ENCODE measurements at regions not wholly inside any gene's neighbourhood (a gene's known extent, or its start where the extent isn't known, plus 50 kb on each side); places are given as distances from the start of the nearest gene placed in this dataset.
"Not testable (repeated sequence)": the region's sequence is repeated elsewhere in the genome, so short reads cannot be mapped to it uniquely, and the experiment has no call there.

DNA sequence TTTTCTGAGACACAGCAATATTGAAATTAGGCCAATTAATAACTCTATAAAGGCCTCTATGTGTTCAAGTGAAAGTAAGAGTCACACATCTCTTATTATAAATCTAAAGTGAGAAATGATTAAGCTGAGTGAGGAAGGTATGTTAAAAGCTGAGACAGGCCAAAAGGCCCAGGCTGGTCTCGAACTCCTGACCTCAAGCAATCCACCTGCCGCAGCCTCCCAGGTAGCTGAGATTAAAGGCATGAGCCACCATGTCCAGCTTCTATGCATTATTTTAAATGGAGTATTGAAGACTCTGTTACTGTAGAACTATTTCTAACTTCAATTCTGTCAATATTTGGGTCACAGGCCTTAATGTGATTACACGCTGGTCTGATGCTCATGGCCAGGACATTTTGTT, 1706.9 kb downstream of the SPATA31A7 start:
- H2BK5ac ChIP-seq (ENCODE audit: low read depth, low read length, poor library complexity, severe bottlenecking); H2BK20ac ChIP-seq (ENCODE audit: low read depth, low read length); H3K27ac ChIP-seq (ENCODE audit: insufficient read depth, low read length); H3K4ac ChIP-seq (ENCODE audit: low read depth, low read length); H4K20me1 ChIP-seq (ENCODE audit: insufficient read depth, low read length); H3K4me2 ChIP-seq (ENCODE audit: low read depth, low read length); H4K5ac ChIP-seq (ENCODE audit: low read depth, low read length); H2AFZ ChIP-seq (replicated peaks; ENCODE audit: low read length, poor library complexity); DNase-seq; dilution Hi-C loops (cut with HindIII; ENCODE audit: low sequenced_read_pairs, unreplicated experiment); H3K9me3 ChIP-seq (ENCODE audit: control insufficient read depth, insufficient read depth, low read length); H2AK9ac ChIP-seq (replicated peaks; ENCODE audit: low read depth, low read length, poor library complexity); H3K27me3 ChIP-seq (ENCODE audit: control insufficient read depth, insufficient read depth, low read length); H3K9me1 ChIP-seq (ENCODE audit: insufficient read depth, low read length); H2BK120ac ChIP-seq (ENCODE audit: low read depth, low read length); BruUV-seq (replicated peaks); H3K9ac ChIP-seq (ENCODE audit: low read depth, low read length); H3K56ac ChIP-seq (ENCODE audit: extremely low read depth, insufficient read depth, low read length); H3K18ac ChIP-seq (ENCODE audit: low read depth, low read length); H2BK15ac ChIP-seq (ENCODE audit: low read depth, low read length); H3K14ac ChIP-seq (replicated peaks; ENCODE audit: low read depth, low read length); H3K36me3 ChIP-seq (ENCODE audit: control insufficient read depth, insufficient read depth, low read length); H3K79me1 ChIP-seq (ENCODE audit: low read depth in 1 of 2, low read length in 2 of 2); H3K4me3 ChIP-seq (ENCODE audit: insufficient read depth, low read depth, low read length); H3K4me1 ChIP-seq (ENCODE audit: control insufficient read depth, insufficient read depth, low read length); H4K91ac ChIP-seq (ENCODE audit: insufficient read depth, low read depth, low read length); H3K23ac ChIP-seq (ENCODE audit: low read depth, low read length); intact Hi-C loops (cut with micrococcal nuclease); H4K8ac ChIP-seq (ENCODE audit: low read depth in 2 of 2, low read length in 2 of 2); POLR2A ChIA-PET (ENCODE audit: unreplicated experiment); H2AK5ac ChIP-seq (ENCODE audit: low read depth, low read length); ATAC-seq (ENCODE audit: low read depth); in situ Hi-C loops (cut with MboI; ENCODE audit: low sequenced_read_pairs); CTCF ChIA-PET: not testable (repeated sequence)
- WGBS, 2 experiments (ENCODE audit: extremely low coverage in 2 of 2, insufficient read length in 1 of 2), result no CpG with 5 or more reads among the region's 3 CpGs

DNA sequence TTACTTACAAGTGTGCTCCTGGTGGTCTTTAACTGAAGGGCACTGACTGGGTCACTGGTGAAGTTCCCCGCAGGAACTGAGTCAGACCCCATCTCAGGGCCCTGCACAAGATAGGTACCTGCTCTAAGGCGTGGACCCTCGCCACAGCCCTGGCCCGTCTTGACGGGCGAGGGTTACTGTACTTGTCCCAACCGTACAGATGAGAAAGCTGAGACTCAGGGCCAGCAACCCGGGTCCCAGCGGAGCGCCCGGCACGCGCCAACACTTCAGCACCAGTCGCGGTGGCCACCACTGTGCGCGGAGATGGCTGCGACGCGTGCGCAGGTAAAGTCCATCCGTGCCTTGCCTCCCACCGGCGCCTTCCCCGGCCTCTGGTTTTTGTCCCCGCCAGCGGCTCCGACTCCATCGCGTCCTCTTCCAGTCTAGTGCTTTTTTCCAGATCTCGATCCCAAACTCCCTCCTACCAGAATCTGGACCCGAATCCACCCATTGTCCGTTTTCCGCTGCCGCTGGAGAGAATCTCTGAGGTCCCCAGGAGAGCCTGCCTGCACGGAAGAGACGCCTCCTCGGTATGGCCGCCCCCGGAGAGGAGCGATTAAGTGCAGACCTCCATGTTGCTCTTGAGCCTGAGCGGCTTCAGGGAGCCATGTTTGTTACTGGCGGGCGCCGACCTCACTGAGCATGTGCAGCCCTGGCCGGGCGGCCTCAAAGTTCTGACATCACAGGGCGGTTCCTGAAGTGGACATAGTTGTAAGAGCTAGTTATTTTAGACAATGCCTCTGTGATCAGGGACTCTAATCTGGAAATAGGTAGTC, 1707.8 kb downstream of the SPATA31A7 start:
- WGBS, 2 experiments (ENCODE audit: extremely low coverage in 2 of 2, insufficient read length in 1 of 2), result no CpG with 5 or more reads among the region's 48 CpGs
- CTCF ChIA-PET; H3K56ac ChIP-seq (ENCODE audit: extremely low read depth, insufficient read depth, low read length); H2AFZ ChIP-seq (replicated peaks; ENCODE audit: low read length, poor library complexity); H2BK20ac ChIP-seq (ENCODE audit: low read depth, low read length); H3K9me1 ChIP-seq (ENCODE audit: insufficient read depth, low read length); intact Hi-C loops (cut with micrococcal nuclease); H3K9me3 ChIP-seq (ENCODE audit: control insufficient read depth, insufficient read depth, low read length); H3K27me3 ChIP-seq (ENCODE audit: control insufficient read depth, insufficient read depth, low read length); H3K4me1 ChIP-seq (ENCODE audit: control insufficient read depth, insufficient read depth, low read length); H2BK5ac ChIP-seq (ENCODE audit: low read depth, low read length, poor library complexity, severe bottlenecking); H4K91ac ChIP-seq (ENCODE audit: insufficient read depth, low read depth, low read length); dilution Hi-C loops (cut with HindIII; ENCODE audit: low sequenced_read_pairs, unreplicated experiment); H3K36me3 ChIP-seq (ENCODE audit: control insufficient read depth, insufficient read depth, low read length); H3K14ac ChIP-seq (replicated peaks; ENCODE audit: low read depth, low read length); H2BK15ac ChIP-seq (ENCODE audit: low read depth, low read length); H2AK9ac ChIP-seq (replicated peaks; ENCODE audit: low read depth, low read length, poor library complexity); in situ Hi-C loops (cut with MboI; ENCODE audit: low sequenced_read_pairs); H3K23ac ChIP-seq (ENCODE audit: low read depth, low read length); ATAC-seq (ENCODE audit: low read depth); H3K18ac ChIP-seq (ENCODE audit: low read depth, low read length); H2AK5ac ChIP-seq (ENCODE audit: low read depth, low read length); H2BK120ac ChIP-seq (ENCODE audit: low read depth, low read length); POLR2A ChIA-PET (ENCODE audit: unreplicated experiment); BruUV-seq (replicated peaks); H3K27ac ChIP-seq (ENCODE audit: insufficient read depth, low read length); H3K4ac ChIP-seq (ENCODE audit: low read depth, low read length); H4K20me1 ChIP-seq (ENCODE audit: insufficient read depth, low read length); H3K79me1 ChIP-seq (ENCODE audit: low read depth in 1 of 2, low read length in 2 of 2): not testable (repeated sequence)
- Histone ChIP-seq H3K4me2 (ENCODE audit: low read depth, low read length) (peak overlapping the region; percentile 13; the same call in 1 of the 2 replicates), H4K8ac (ENCODE audit: low read depth in 2 of 2, low read length in 2 of 2) (0 out of 4 replicates have a peak overlapping the region, but pooled peaks of 1 of the 2 experiments have one; percentile 6), H3K4me3 (ENCODE audit: insufficient read depth, low read depth, low read length) (peak overlapping the region; percentile 31), H4K5ac (ENCODE audit: low read depth, low read length) (0 out of 2 replicates have a peak overlapping the region, but pooled peaks have one; percentile 6), H3K9ac (ENCODE audit: low read depth, low read length) (peak overlapping the region; percentile 42)
- DNase-seq, result peak; percentile 27

Measured in IMR-90 (cell line).